Activated CD4-positive, alpha-beta T cell treated with anti-CD3 and anti-CD28 coated beads, Interleukin-2, amount 50 U/mL, for 16 hours (primary cell): ENCODE measurements at regions not wholly inside any gene's neighbourhood (a gene's known extent, or its start where the extent isn't known, plus 50 kb on each side); places are given as distances from the start of the nearest gene placed in this dataset.

Source experiments
- DNase-seq: peaks from one replicate; pipeline ENCODE4 v3.0.0-alpha.2; 2020

- DNase-seq: no peak
Measured at GRCh38 chr18:46297621-46298020, 193.4 kb downstream of the HAUS1 start.

- no peak for DNase-seq
Measured at GRCh38 chr18:46298511-46298910, 194.3 kb downstream of the HAUS1 start.

- DNase-seq: no peak
Measured at GRCh38 chr18:46299465-46300008, 195.4 kb downstream of the HAUS1 start.

GRCh38 chr18:46301081-46301480 lies 196.9 kb downstream of the HAUS1 start:
- no peak for DNase-seq

- DNase-seq: no peak
Measured at GRCh38 chr18:46301571-46301970, 197.4 kb downstream of the HAUS1 start.

- no peak for DNase-seq
Measured at GRCh38 chr18:46302528-46303485, 198.6 kb downstream of the HAUS1 start.

GRCh38 chr18:46310258-46310657 lies 206.1 kb downstream of the HAUS1 start:
- DNase-seq: no peak

- DNase-seq: no peak
Measured at GRCh38 chr18:46310675-46311345, 206.6 kb downstream of the HAUS1 start.

GRCh38 chr18:46311491-46311890 lies 207.3 kb downstream of the HAUS1 start:
- DNase-seq: no peak

- no peak for DNase-seq
Measured at GRCh38 chr18:46312221-46312620, 208.0 kb downstream of the HAUS1 start.

GRCh38 chr18:46313521-46313920 lies 209.3 kb downstream of the HAUS1 start:
- DNase-seq: no peak

GRCh38 chr18:46314011-46314410 lies 209.8 kb downstream of the HAUS1 start:
- DNase-seq: no peak

GRCh38 chr18:46315161-46315560 lies 211.0 kb downstream of the HAUS1 start:
- DNase-seq: no peak

GRCh38 chr18:46318356-46318755 lies 214.2 kb downstream of the HAUS1 start:
- DNase-seq: no peak

- no peak for DNase-seq
Measured at GRCh38 chr18:46319783-46320182, 215.6 kb downstream of the HAUS1 start.

GRCh38 chr18:46320297-46320696 lies 216.1 kb downstream of the HAUS1 start:
- no peak for DNase-seq

- no peak for DNase-seq
Measured at GRCh38 chr18:46320928-46321711, 216.9 kb downstream of the HAUS1 start.

GRCh38 chr18:46321955-46322354 lies 217.8 kb downstream of the HAUS1 start:
- DNase-seq: no peak

- no peak for DNase-seq
Measured at GRCh38 chr18:46322411-46322891, 218.3 kb downstream of the HAUS1 start.

- no peak for DNase-seq
Measured at GRCh38 chr18:46322941-46323340, 218.8 kb downstream of the HAUS1 start.

- peak; percentile 18 for DNase-seq
Measured at GRCh38 chr18:46324087-46324955, 220.1 kb downstream of the HAUS1 start.

GRCh38 chr18:46325895-46326294 lies 221.7 kb downstream of the HAUS1 start:
- DNase-seq: no peak
